MCF 10A (cell line): ENCODE measurements at regions not wholly inside any gene's neighbourhood (a gene's known extent, or its start where the extent isn't known, plus 50 kb on each side); places are given as distances from the start of the nearest gene placed in this dataset.
A peak's percentile ranks its signal among the peaks of the same experiment; 100 is the strongest.

Experiments used
- BruUV-seq: library from RNA; stranded (reverse); fragments of 400-500 nt; replicated peaks from 2 replicates; lab custom pipeline; 2021; lab: Mats Ljungman, UMichigan
- CTCF ChIA-PET: fragments of 300-600 bp; sonication (Branson Sonifier 250); formaldehyde crosslinking; extraction: SDS; loops from one replicate; lab custom pipeline; 2021; ENCODE audit warnings: antibody characterized with exemption, inconsistent platforms; lab: Yijun Ruan, JAX
- POLR2A ChIA-PET: fragments of 300-600, 350-650 bp; sonication (Branson Sonifier 250); formaldehyde crosslinking; extraction: SDS; loops from one replicate; lab custom pipeline; 2020; ENCODE audit warnings: antibody characterized with exemption, inconsistent platforms; lab: Yijun Ruan, JAX
- DNase-seq: peaks from one replicate; pipeline ENCODE4 v3.0.0-alpha.2; 2018; ENCODE audit not compliant: unreplicated experiment
- H3K27ac Mint-ChIP-seq: one replicate; pipeline ENCODE4 v1.8.0; 2022; ENCODE audit warnings: mild to moderate bottlenecking, low read depth, mixed read lengths; ENCODE audit not compliant: unreplicated experiment
- H3K27me3 Mint-ChIP-seq: one replicate; pipeline ENCODE4 v1.8.0; 2022; ENCODE audit warnings: mixed read lengths; ENCODE audit not compliant: insufficient read depth, unreplicated experiment
- H3K36me3 Mint-ChIP-seq: one replicate; pipeline ENCODE4 v1.8.0; 2022; ENCODE audit warnings: mild to moderate bottlenecking, moderate library complexity, mixed read lengths; ENCODE audit not compliant: insufficient read depth, unreplicated experiment
- H3K4me1 Mint-ChIP-seq: one replicate; pipeline ENCODE4 v1.8.0; 2022; ENCODE audit warnings: mixed read lengths; ENCODE audit not compliant: insufficient read depth, unreplicated experiment
- H3K4me3 Mint-ChIP-seq: one replicate; pipeline ENCODE4 v1.8.0; 2022; ENCODE audit warnings: mild to moderate bottlenecking, moderate library complexity, mixed read lengths; ENCODE audit not compliant: unreplicated experiment
- H3K9me3 Mint-ChIP-seq: one replicate; pipeline ENCODE4 v1.8.0; 2022; ENCODE audit warnings: mixed read lengths; ENCODE audit not compliant: unreplicated experiment
- intact Hi-C: fragments of 100-400 bp; cut with micrococcal nuclease; formaldehyde crosslinking; loops from 2 replicates; pipeline ENCODE4 v1.14.1; 2022
- TF ChIP-seq, protein P1 (sequence below): fragments of 200-600 bp; IDR thresholded peaks from one replicate; pipeline ENCODE4 v1.8.0; 2022; ENCODE audit warnings: antibody characterized with exemption, mild to moderate bottlenecking; ENCODE audit not compliant: unreplicated experiment

DNA sequence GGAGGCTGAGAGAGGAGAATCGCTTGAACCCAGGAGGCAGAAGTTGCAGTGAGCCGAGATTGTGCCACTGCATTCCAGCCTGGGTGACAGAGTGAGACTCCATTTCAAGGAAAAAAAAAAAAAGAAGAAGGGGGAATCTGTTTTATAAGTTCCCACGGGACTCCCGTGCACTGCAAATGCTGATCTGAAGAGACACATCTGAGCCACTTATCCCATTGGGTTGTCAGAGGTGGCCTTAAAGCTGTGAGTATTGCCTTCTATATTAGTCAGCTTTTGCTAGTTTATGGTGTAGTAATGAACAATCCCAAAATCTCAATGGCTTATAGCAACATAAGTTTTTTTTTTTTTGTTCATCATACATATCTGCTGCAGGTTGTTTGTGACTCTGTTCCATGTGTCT, 82.8 kb downstream of the MRM1 start:
- intact Hi-C loops: no loop called here
- ChIA-PET POLR2A (interaction anchor here (1.4 kb wide), 1 partner anchor 265 kb away, joined by 3 read pairs; the partner anchor contains the start of gene AATF), CTCF (interaction anchor here (1.0 to 1.6 kb wide), 2 partner anchors 15 to 81 kb away, joined by 3 to 4 read pairs; no protein-coding TSS in a partner anchor)
- no TSS peak for BruUV-seq
- H3K27ac Mint-ChIP-seq: no peak overlapping the region
- H3K36me3 Mint-ChIP-seq: no peaks in the 10 kb centered on the region
- TF ChIP-seq, protein P1, sequence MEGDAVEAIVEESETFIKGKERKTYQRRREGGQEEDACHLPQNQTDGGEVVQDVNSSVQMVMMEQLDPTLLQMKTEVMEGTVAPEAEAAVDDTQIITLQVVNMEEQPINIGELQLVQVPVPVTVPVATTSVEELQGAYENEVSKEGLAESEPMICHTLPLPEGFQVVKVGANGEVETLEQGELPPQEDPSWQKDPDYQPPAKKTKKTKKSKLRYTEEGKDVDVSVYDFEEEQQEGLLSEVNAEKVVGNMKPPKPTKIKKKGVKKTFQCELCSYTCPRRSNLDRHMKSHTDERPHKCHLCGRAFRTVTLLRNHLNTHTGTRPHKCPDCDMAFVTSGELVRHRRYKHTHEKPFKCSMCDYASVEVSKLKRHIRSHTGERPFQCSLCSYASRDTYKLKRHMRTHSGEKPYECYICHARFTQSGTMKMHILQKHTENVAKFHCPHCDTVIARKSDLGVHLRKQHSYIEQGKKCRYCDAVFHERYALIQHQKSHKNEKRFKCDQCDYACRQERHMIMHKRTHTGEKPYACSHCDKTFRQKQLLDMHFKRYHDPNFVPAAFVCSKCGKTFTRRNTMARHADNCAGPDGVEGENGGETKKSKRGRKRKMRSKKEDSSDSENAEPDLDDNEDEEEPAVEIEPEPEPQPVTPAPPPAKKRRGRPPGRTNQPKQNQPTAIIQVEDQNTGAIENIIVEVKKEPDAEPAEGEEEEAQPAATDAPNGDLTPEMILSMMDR: no peak
- no peaks in the 10 kb centered on the region for H3K9me3 Mint-ChIP-seq
- H3K4me1 Mint-ChIP-seq: peaks cover 9% of the 10 kb centered on the region
- no peak for DNase-seq
- H3K27me3 Mint-ChIP-seq: peaks cover 75% of the 10 kb centered on the region
- H3K4me3 Mint-ChIP-seq: no peak overlapping the region

DNA sequence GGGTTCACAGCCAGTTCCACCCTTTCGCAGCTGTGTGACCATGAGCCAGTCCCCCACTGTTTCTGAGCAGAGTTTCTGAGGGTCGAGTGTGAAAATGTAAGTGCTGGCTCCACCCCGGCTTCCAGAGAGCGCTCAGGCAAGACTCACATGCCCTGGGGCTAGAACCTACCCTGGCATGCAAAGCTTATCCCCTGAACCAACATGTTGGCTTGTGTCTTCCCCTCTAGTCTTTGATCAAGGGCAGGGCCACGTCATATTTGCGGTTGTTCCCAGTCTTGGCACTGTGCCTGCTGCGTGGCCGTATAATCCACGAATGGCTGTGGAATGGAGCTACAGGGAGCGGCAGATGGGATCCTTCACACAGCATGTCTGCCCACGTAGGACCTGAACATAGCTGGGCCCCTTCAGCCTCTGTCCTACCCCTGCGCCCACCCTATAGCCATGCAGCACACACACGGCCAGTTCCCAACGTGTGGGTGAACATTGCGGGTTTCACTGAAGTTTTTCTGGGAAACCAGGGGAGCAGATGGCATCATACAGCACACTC, 84.8 kb downstream of the MRM1 start:
- no peaks in the 10 kb centered on the region for H3K9me3 Mint-ChIP-seq
- no peak overlapping the region for H3K4me3 Mint-ChIP-seq
- no peaks in the 10 kb centered on the region for H3K36me3 Mint-ChIP-seq
- peaks cover 77% of the 10 kb centered on the region for H3K27me3 Mint-ChIP-seq
- intact Hi-C loops: no loop called here
- no TSS peak for BruUV-seq
- DNase-seq: peak; percentile 33
- TF ChIP-seq, protein P1: no peak
- peaks cover 9% of the 10 kb centered on the region for H3K4me1 Mint-ChIP-seq
- POLR2A ChIA-PET: no interaction called here
- CTCF ChIA-PET: no interaction called here
- no peak overlapping the region for H3K27ac Mint-ChIP-seq

DNA sequence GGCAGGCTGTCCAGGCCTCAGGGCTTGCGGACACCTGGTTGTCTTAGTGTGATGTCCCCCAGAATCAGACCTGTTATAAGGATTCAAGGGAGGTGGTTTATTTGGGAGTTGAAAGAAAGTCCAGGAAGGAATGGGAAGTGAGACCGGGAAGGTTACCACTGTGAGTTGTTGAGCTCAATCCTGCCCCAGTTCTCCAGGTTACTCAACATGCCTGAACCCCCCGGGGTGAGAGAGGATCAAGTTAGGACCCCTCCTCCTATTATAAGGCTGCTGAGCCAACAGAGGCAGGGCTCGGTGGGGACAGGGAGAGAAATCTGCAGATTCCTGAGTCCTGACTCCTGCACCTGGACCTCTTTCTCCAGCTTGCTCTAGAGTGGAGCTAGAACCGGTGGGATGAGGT, 86.4 kb downstream of the MRM1 start:
- intact Hi-C loops: no loop called here
- Mint-ChIP-seq H3K36me3 (no peaks in the 10 kb centered on the region), H3K27ac (no peak overlapping the region), H3K4me3 (no peak overlapping the region), H3K27me3 (peaks cover 92% of the 10 kb centered on the region), H3K4me1 (peaks cover 9% of the 10 kb centered on the region), H3K9me3 (no peaks in the 10 kb centered on the region)
- no peak for DNase-seq
- ChIA-PET POLR2A (no interaction called here), CTCF (interaction anchor here (0.6 to 0.7 kb wide), 2 partner anchors 8 to 28 kb away, joined by 3 to 4 read pairs; no protein-coding TSS in a partner anchor)
- no TSS peak for BruUV-seq
- TF ChIP-seq, protein P1: no peak

- ChIA-PET POLR2A (interaction anchor here (0.7 kb wide), 2 partner anchors 10 to 23 kb away, joined by 3 read pairs; no protein-coding TSS in a partner anchor), CTCF (interaction anchor here (0.8 kb wide), 1 partner anchor 19 kb away, joined by 4 read pairs; no protein-coding TSS in a partner anchor)
- Mint-ChIP-seq H3K4me3 (no peak overlapping the region), H3K27me3 (peaks cover 97% of the 10 kb centered on the region), H3K27ac (no peak overlapping the region), H3K36me3 (peaks cover under 1% of the 10 kb centered on the region), H3K4me1 (peaks cover 9% of the 10 kb centered on the region), H3K9me3 (no peaks in the 10 kb centered on the region)
- intact Hi-C loops: no loop called here
- DNase-seq: no peak
- TF ChIP-seq, protein P1: no peak
- BruUV-seq: no TSS peak
Measured at GRCh38 chr17:36689089-36689667, 87.8 kb downstream of the MRM1 start.
